Large intestine (tissue), 3 donors: ENCODE measurements at regions not wholly inside any gene's neighbourhood (a gene's known extent, or its start where the extent isn't known, plus 50 kb on each side); places are given as distances from the start of the nearest gene placed in this dataset.

Experiments used
- DNase-seq, 2 donors: peaks; one replicate each; pipeline versions ENCODE4 v3.0.0 to v3.0.0-alpha.2; 2013
- H3K27ac ChIP-seq: one replicate; pipeline ENCODE4 v1.5.1; 2013; ENCODE audit warnings: low read length
- H3K27me3 ChIP-seq: 2 replicates; pipeline ENCODE4 v1.6.1; 2013; ENCODE audit warnings: low read length; ENCODE audit not compliant: control insufficient read depth, insufficient read depth
- H3K36me3 ChIP-seq: 2 replicates; pipeline ENCODE4 v1.6.1; 2013; ENCODE audit warnings: low read length; ENCODE audit not compliant: control insufficient read depth, insufficient read depth
- H3K4me1 ChIP-seq: one replicate; pipeline ENCODE4 v1.6.1; 2013; ENCODE audit warnings: low read length; ENCODE audit not compliant: control insufficient read depth, insufficient read depth
- H3K4me3 ChIP-seq: one replicate; pipeline ENCODE4 v1.5.1; 2013; ENCODE audit warnings: low read length
- H3K9me3 ChIP-seq: one replicate; pipeline ENCODE4 v1.6.1; 2013; ENCODE audit warnings: mild to moderate bottlenecking, low read depth, low read length, moderate library complexity; ENCODE audit not compliant: control insufficient read depth
- WGBS: methylation state at CpG from one replicate; pipeline ENCODE4 v1.1.5; 2013; ENCODE audit warnings: low lambda C conversion rate; ENCODE audit not compliant: insufficient coverage; 5-methylcytosine and 5-hydroxymethylcytosine counted together

DNA sequence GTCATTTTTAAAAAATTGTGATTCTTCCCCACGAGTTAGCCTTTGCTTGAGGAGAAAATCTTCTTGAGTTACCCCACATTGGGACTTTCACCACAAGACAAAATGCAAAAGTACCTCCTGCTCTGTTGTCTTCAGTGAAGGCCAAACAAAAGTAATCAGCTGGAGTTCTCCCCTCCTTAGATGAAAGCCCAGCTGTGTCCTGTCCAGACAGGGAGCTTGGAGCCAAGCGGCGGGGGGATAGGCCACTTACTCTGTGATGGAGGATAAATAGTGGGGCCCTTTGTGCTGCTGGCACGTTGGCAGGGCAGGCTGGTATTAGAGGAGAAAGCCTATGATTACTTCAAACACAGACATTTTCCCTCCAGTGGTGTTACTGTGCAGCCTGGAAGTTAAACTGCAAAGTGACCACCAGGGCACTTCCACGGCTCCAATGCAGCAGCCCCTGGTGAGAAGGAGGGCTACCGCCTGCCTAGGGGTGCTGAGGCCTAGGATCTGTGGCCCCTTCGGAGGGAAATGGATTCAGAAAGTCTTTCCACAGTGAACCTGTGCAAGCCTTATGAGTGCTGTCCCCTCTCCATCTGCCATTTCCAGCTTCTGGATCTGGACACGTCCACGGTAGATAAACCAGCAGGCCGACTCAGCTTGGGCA lies 155.0 kb downstream of the TMEM167A start:
- H3K27me3 ChIP-seq, result no peaks in the 10 kb centered on the region
- H3K27ac ChIP-seq, result no peak overlapping the region
- no peaks in the 10 kb centered on the region for H3K36me3 ChIP-seq
- H3K4me3 ChIP-seq, result no peak overlapping the region
- no peaks in the 10 kb centered on the region for H3K9me3 ChIP-seq
- no peaks in the 10 kb centered on the region for H3K4me1 ChIP-seq
- no peak for DNase-seq
- no CpG with 5 or more reads among the region's 10 CpGs for WGBS

DNA sequence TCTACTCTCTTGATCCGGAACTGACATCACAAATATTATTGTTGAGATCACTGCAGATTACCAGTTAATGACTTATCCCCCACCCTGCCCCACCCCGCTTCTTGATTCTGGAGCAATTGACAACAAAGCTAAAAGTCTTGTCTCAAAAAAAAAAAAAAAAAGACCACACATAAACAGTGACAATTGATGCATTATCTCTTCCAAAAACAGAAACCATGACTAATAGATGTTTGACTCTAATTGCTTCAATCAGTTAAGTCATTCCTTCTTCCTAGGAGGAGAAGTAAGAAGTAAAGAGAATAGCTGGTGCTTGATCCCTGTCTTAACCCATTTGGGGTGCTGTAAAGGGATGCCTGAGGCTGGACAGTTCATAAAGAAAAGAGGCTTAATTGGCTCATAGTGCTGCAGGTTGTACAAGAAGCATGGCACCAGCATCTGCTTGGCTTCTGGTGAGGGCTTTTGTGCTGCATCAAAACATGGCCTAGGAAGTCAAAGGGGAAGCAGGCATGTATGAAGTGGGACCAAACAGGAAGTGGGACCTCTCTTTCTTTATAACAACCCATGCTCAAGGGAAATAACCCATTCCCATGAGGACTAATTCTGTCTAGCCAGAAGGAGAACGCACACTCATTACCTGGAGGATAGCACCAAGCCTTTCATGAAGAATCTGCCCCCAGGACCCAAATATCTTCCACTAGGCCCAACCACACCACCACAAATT lies 158.7 kb downstream of the TMEM167A start:
- WGBS, result no CpG with 5 or more reads among the region's 3 CpGs
- H3K4me1 ChIP-seq, result no peaks in the 10 kb centered on the region
- H3K27me3 ChIP-seq, result no peaks in the 10 kb centered on the region
- H3K27ac ChIP-seq, result no peak overlapping the region
- H3K9me3 ChIP-seq, result peaks cover 3% of the 10 kb centered on the region
- no peak for DNase-seq
- no peak overlapping the region for H3K4me3 ChIP-seq
- H3K36me3 ChIP-seq, result no peaks in the 10 kb centered on the region

- H3K27me3 ChIP-seq, result no peaks in the 10 kb centered on the region
- no peak overlapping the region for H3K4me3 ChIP-seq
- no CpG with 5 or more reads among the region's 4 CpGs for WGBS
- H3K27ac ChIP-seq, result no peak overlapping the region
- no peak for DNase-seq
- H3K36me3 ChIP-seq, result no peaks in the 10 kb centered on the region
- peaks cover 3% of the 10 kb centered on the region for H3K9me3 ChIP-seq
- H3K4me1 ChIP-seq, result no peaks in the 10 kb centered on the region
These were observed 159.6 kb downstream of the TMEM167A start for GRCh38 chr5:82917584-82917983.

- Histone ChIP-seq H3K4me3 (no peak overlapping the region), H3K9me3 (peaks cover 3% of the 10 kb centered on the region), H3K27ac (no peak overlapping the region), H3K27me3 (no peaks in the 10 kb centered on the region), H3K4me1 (no peaks in the 10 kb centered on the region), H3K36me3 (no peaks in the 10 kb centered on the region)
- DNase-seq, result no peak
These were observed 163.2 kb downstream of the TMEM167A start for GRCh38 chr5:82913971-82914370.

DNA sequence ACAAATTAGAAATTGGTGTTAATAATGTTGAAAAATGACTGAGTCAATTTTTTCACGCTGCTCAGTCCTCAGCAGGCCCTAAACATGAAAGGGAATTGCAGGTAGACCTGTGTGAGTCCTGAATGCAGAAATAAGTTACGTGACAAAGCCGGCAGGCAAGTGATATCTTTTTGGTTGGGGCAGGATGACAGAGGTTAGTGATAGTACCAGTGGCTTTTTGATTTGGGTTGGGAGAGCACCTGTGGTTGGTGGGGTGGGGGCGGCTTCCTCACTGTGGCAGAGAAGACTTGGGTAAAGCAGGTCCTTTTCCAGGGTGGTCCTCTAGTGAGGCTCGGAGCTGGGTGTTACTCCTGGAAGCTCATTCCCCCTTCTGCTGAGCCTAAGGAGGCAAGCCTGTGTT lies 164.7 kb downstream of the TMEM167A start:
- H3K4me1 ChIP-seq, result no peaks in the 10 kb centered on the region
- WGBS, result 80% methylated on average over 1 of the region's 5 CpGs
- H3K36me3 ChIP-seq, result no peaks in the 10 kb centered on the region
- no peaks in the 10 kb centered on the region for H3K27me3 ChIP-seq
- no peak for DNase-seq
- H3K27ac ChIP-seq, result no peak overlapping the region
- H3K9me3 ChIP-seq, result peaks cover 3% of the 10 kb centered on the region
- H3K4me3 ChIP-seq, result no peak overlapping the region

- no peak for DNase-seq
- H3K36me3 ChIP-seq, result no peaks in the 10 kb centered on the region
- H3K4me3 ChIP-seq, result no peak overlapping the region
- no peaks in the 10 kb centered on the region for H3K27me3 ChIP-seq
- H3K9me3 ChIP-seq, result peaks cover 3% of the 10 kb centered on the region
- no peaks in the 10 kb centered on the region for H3K4me1 ChIP-seq
- no peak overlapping the region for H3K27ac ChIP-seq
- no CpG with 5 or more reads among the region's 2 CpGs for WGBS
These were observed 165.3 kb downstream of the TMEM167A start for GRCh38 chr5:82911910-82912309.

DNA sequence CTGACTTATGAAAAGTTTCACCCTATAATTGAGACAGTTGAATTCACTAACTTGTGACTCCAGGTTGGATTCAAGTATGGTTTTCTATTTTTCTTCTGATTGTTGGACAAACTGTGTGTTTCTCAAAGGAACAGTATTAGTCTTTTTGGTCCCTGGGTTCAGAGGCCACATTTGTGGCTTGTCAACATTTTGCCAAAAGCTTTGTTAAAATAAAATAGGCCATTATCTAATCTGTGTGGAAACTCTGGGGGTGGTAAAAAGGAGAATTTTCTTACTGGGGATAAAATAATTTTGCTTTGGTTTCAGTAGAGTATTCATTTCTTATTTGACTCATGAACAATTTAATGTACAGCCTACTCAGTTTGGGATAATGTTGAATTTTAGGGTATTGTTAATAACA lies 166.3 kb downstream of the TMEM167A start:
- Histone ChIP-seq H3K9me3 (peaks cover 3% of the 10 kb centered on the region), H3K4me3 (no peak overlapping the region), H3K36me3 (no peaks in the 10 kb centered on the region), H3K27ac (no peak overlapping the region), H3K4me1 (no peaks in the 10 kb centered on the region), H3K27me3 (no peaks in the 10 kb centered on the region)
- no peak for DNase-seq

GRCh38 chr5:82910491-82910890 lies 166.7 kb downstream of the TMEM167A start:
- WGBS, result 80% methylated on average over 1 of the region's 2 CpGs
- Histone ChIP-seq H3K27ac (no peak overlapping the region), H3K27me3 (no peaks in the 10 kb centered on the region), H3K36me3 (no peaks in the 10 kb centered on the region), H3K4me1 (no peaks in the 10 kb centered on the region), H3K4me3 (no peak overlapping the region), H3K9me3 (peaks cover 3% of the 10 kb centered on the region)
- no peak for DNase-seq

- H3K4me1 ChIP-seq, result no peaks in the 10 kb centered on the region
- no peak overlapping the region for H3K4me3 ChIP-seq
- H3K27me3 ChIP-seq, result no peaks in the 10 kb centered on the region
- H3K27ac ChIP-seq, result no peak overlapping the region
- no CpG with 5 or more reads among the region's 7 CpGs for WGBS
- no peaks in the 10 kb centered on the region for H3K36me3 ChIP-seq
- no peak for DNase-seq
- H3K9me3 ChIP-seq, result no peaks in the 10 kb centered on the region
These were observed 167.4 kb downstream of the TMEM167A start for GRCh38 chr5:82909771-82910170.

DNA sequence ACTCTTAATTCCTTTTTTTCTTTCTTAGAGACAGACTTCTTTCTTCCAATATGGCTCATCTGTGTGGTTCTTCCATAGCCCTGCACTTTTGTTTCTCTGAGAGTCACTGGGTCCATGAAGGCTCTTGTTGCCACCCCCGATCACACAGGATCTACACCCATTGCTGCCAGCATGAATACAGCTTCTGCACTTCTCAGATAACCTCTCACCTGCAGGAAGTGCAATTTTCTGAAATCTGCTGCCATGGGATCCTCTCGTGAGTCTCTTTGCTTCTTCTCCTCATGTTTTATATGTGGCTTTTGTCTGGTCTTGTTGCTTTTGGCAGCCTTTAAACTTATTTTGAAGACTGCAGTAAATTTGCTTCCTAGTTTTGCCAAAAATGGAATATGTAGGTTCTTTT lies 171.2 kb downstream of the TMEM167A start:
- Histone ChIP-seq H3K4me3 (no peak overlapping the region), H3K4me1 (no peaks in the 10 kb centered on the region), H3K27me3 (no peaks in the 10 kb centered on the region), H3K9me3 (peaks cover 6% of the 10 kb centered on the region), H3K36me3 (no peaks in the 10 kb centered on the region), H3K27ac (no peak overlapping the region)
- 60% methylated on average over 1 of the region's 2 CpGs for WGBS
- DNase-seq, result no peak

- Histone ChIP-seq H3K36me3 (no peaks in the 10 kb centered on the region), H3K4me3 (no peak overlapping the region), H3K27ac (no peak overlapping the region), H3K9me3 (peaks cover 7% of the 10 kb centered on the region), H3K27me3 (no peaks in the 10 kb centered on the region), H3K4me1 (no peaks in the 10 kb centered on the region)
- WGBS, result no CpG with 5 or more reads among the region's 1 CpG
- no peak for DNase-seq
These were observed 175.8 kb downstream of the TMEM167A start for GRCh38 chr5:82901281-82901888.
